ENCODE measurements at regions not wholly inside any gene's neighbourhood (a gene's known extent, or its start where the extent isn't known, plus 50 kb on each side); places are given as distances from the start of the nearest gene placed in this dataset.

- no peak for TF ChIP-seq CTCF (IDR thresholded peaks at IDR 0.05)
- no peak for TF ChIP-seq POLR2A (IDR thresholded peaks at IDR 0.05)
- no peaks in the 10 kb centered on the region for H3K4me1 ChIP-seq
- no peak overlapping the region for H3K4me3 ChIP-seq
- DNase-seq = no peak
- H3K36me3 ChIP-seq = no peaks in the 10 kb centered on the region
- H3K9me3 ChIP-seq = no peaks in the 10 kb centered on the region
- no peaks in the 10 kb centered on the region for H3K27me3 ChIP-seq
- ATAC-seq = no peak
- intact Hi-C loops (cut with DNase I) = no loop called here
- WGBS, 4 donors = 78 to 81% (median 80%) methylated on average over 9 of the region's 9 CpGs
- H3K27ac ChIP-seq = no peak overlapping the region
These were observed 477.1 kb upstream of the SGCG start for GRCh38 chr13:22703601-22704209.

- no peak overlapping the region for H3K27ac ChIP-seq
- intact Hi-C loops (cut with DNase I) = no loop called here
- TF ChIP-seq CTCF (IDR thresholded peaks at IDR 0.05) (no peak), POLR2A (IDR thresholded peaks at IDR 0.05) (no peak)
- DNase-seq (no peak), ATAC-seq (no peak)
- WGBS, 4 donors = 90 to 95% (median 94%) methylated on average over 5 of the region's 5 CpGs
- H3K27me3 ChIP-seq = no peaks in the 10 kb centered on the region
- no peak overlapping the region for H3K4me3 ChIP-seq
- H3K9me3 ChIP-seq = no peaks in the 10 kb centered on the region
- H3K36me3 ChIP-seq = no peaks in the 10 kb centered on the region
- H3K4me1 ChIP-seq = no peaks in the 10 kb centered on the region
These were observed 472.8 kb upstream of the SGCG start for GRCh38 chr13:22707946-22708345.

- no peak overlapping the region for H3K4me3 ChIP-seq
- no peaks in the 10 kb centered on the region for H3K36me3 ChIP-seq
- intact Hi-C loops (cut with DNase I) = no loop called here
- 68 to 75% (median 71%) methylated on average over 7 of the region's 7 CpGs for WGBS, 4 donors
- no peak overlapping the region for H3K27ac ChIP-seq
- no peaks in the 10 kb centered on the region for H3K27me3 ChIP-seq
- no peaks in the 10 kb centered on the region for H3K9me3 ChIP-seq
- ATAC-seq = no peak
- no peak for DNase-seq
- H3K4me1 ChIP-seq = no peaks in the 10 kb centered on the region
- TF ChIP-seq POLR2A (IDR thresholded peaks at IDR 0.05) (no peak), CTCF (IDR thresholded peaks at IDR 0.05) (no peak)
These were observed 463.7 kb upstream of the SGCG start for GRCh38 chr13:22717036-22717435.

GRCh38 chr13:22726726-22727125, 454.1 kb upstream of the SGCG start:
- no peak for TF ChIP-seq POLR2A (IDR thresholded peaks at IDR 0.05)
- no peak for TF ChIP-seq CTCF (IDR thresholded peaks at IDR 0.05)
- no peak overlapping the region for H3K27ac ChIP-seq
- no peaks in the 10 kb centered on the region for H3K4me1 ChIP-seq
- H3K9me3 ChIP-seq = no peaks in the 10 kb centered on the region
- no peak overlapping the region for H3K4me3 ChIP-seq
- intact Hi-C loops (cut with DNase I) = no loop called here
- 44 to 58% (median 54%) methylated on average over 6 of the region's 6 CpGs for WGBS, 4 donors
- no peak for DNase-seq
- no peaks in the 10 kb centered on the region for H3K27me3 ChIP-seq
- no peak for ATAC-seq
- no peaks in the 10 kb centered on the region for H3K36me3 ChIP-seq
